Natural killer cell (primary cell): ENCODE measurements at regions not wholly inside any gene's neighbourhood (a gene's known extent, or its start where the extent isn't known, plus 50 kb on each side); places are given as distances from the start of the nearest gene placed in this dataset.

Experiments
- ATAC-seq, 3 donors: fragments of 150-1000 bp in 2 of 3; fragments of 200-7000 bp in 1 of 3; cut with Tn5 transposase; 1 replicate in 1 of 3; 2 replicates in 2 of 3; pipeline ENCODE4 v1.10.0; 2021; ENCODE audit warnings: mild to moderate bottlenecking in 2 of 3, moderate library complexity in 2 of 3
- DNase-seq, 2 donors: peaks; one replicate each; pipeline versions ENCODE4 v3.0.0 to v3.0.0-alpha.2; 2013 to 2021; ENCODE audit warnings: mixed read lengths in 1 of 2
- H3K27ac ChIP-seq: one replicate; pipeline ENCODE4 v1.5.1; 2013; ENCODE audit warnings: mild to moderate bottlenecking, low read length
- H3K27me3 ChIP-seq: one replicate; pipeline ENCODE4 v1.6.1; 2013; ENCODE audit warnings: low read length; ENCODE audit not compliant: control insufficient read depth, insufficient read depth
- H3K36me3 ChIP-seq: one replicate; pipeline ENCODE4 v1.6.1; 2013; ENCODE audit warnings: low read length; ENCODE audit not compliant: control insufficient read depth, insufficient read depth
- H3K4me1 ChIP-seq: one replicate; pipeline ENCODE4 v1.6.1; 2013; ENCODE audit warnings: low read length; ENCODE audit not compliant: control insufficient read depth, insufficient read depth
- H3K4me3 ChIP-seq: one replicate; pipeline ENCODE4 v1.5.1; 2013; ENCODE audit warnings: low read length
- H3K9me3 ChIP-seq: one replicate; pipeline ENCODE4 v1.6.1; 2013; ENCODE audit warnings: low read length; ENCODE audit not compliant: control insufficient read depth, insufficient read depth
- H3K27ac Mint-ChIP-seq, 2 donors: one replicate each; pipeline ENCODE4 v1.8.0; 2022; ENCODE audit warnings: mild to moderate bottlenecking in 2 of 2, mixed read lengths in 2 of 2, moderate library complexity in 1 of 2
- H3K27me3 Mint-ChIP-seq, 2 donors: one replicate each; pipeline ENCODE4 v1.8.0; 2022; ENCODE audit warnings: low read depth in 2 of 2, mixed read lengths in 2 of 2
- H3K36me3 Mint-ChIP-seq: one replicate; pipeline ENCODE4 v1.8.0; 2022; ENCODE audit warnings: mixed read lengths
- H3K4me1 Mint-ChIP-seq, 2 donors: one replicate each; pipeline ENCODE4 v1.8.0; 2022; ENCODE audit warnings: mixed read lengths in 2 of 2
- H3K4me3 Mint-ChIP-seq: one replicate; pipeline ENCODE4 v1.8.0; 2022; ENCODE audit warnings: mild to moderate bottlenecking, moderate library complexity, mixed read lengths
- H3K9me3 Mint-ChIP-seq, 2 donors: one replicate each; pipeline ENCODE4 v1.8.0; 2022; ENCODE audit warnings: mixed read lengths in 2 of 2
- WGBS: methylation state at CpG from one replicate; pipeline ENCODE4 v1.1.7; 2013; ENCODE audit warnings: missing lambda C conversion rate; ENCODE audit not compliant: insufficient coverage; 5-methylcytosine and 5-hydroxymethylcytosine counted together
- intact Hi-C: fragments of 100-400 bp; cut with micrococcal nuclease; formaldehyde crosslinking; loops from one replicate; pipeline ENCODE4 v1.14.2; 2022
- TF ChIP-seq, protein P1 (sequence below): fragments of 200-600 bp; IDR thresholded peaks from one replicate; pipeline ENCODE4 v1.8.0; 2022; ENCODE audit warnings: antibody characterized with exemption

DNA sequence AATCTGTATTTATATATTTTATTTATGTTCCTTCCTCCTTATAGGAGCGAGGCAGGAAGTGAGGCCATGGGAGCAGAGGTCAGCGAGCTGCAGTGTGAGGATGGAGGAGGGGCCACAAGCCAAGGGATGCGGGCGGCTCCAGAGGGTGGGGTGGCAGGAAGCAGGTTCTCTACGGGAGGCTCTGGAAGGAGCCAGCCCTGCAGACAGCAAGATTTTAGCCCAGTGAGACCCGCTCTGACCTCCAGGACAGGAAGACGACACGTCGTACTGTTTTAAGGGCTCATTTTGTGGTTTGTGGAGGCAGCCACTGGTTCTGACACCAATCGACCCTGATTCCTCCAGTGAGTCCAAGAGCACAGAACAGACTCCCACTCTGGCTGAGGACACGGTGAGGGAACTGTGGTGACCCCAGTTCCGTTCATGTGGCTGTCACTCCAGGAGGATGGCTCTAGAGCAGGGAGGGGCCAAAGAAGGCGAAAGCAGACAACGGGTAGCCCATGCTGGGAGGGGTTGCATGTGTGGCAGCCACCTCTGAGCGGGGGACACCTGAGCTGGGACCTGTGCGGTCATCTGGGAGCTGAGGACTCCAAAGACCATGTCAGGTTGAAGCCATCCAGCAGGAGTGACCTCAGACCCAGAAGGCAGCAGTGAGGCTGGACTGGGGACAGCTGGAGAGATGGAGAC, 100.1 kb upstream of the BHLHE23 start:
- 81% methylated on average over 15 of the region's 16 CpGs for WGBS
- H3K9me3 Mint-ChIP-seq, result no peaks in the 10 kb centered on the region
- ATAC-seq (no peak), DNase-seq (no peak)
- no peak overlapping the region for H3K27ac Mint-ChIP-seq
- Histone ChIP-seq H3K9me3 (peaks cover 4% of the 10 kb centered on the region), H3K27ac (no peak overlapping the region), H3K27me3 (no peaks in the 10 kb centered on the region), H3K4me3 (no peak overlapping the region), H3K36me3 (no peaks in the 10 kb centered on the region), H3K4me1 (peaks cover 5% of the 10 kb centered on the region)
- H3K4me3 Mint-ChIP-seq, result no peak overlapping the region
- intact Hi-C loops, result no loop called here
- peaks cover 2% of the 10 kb centered on the region in 2 donors for H3K4me1 Mint-ChIP-seq
- peaks cover 0 to 6% of the 10 kb centered on the region in 2 donors for H3K27me3 Mint-ChIP-seq
- no peaks in the 10 kb centered on the region for H3K36me3 Mint-ChIP-seq
- TF ChIP-seq, protein P1, sequence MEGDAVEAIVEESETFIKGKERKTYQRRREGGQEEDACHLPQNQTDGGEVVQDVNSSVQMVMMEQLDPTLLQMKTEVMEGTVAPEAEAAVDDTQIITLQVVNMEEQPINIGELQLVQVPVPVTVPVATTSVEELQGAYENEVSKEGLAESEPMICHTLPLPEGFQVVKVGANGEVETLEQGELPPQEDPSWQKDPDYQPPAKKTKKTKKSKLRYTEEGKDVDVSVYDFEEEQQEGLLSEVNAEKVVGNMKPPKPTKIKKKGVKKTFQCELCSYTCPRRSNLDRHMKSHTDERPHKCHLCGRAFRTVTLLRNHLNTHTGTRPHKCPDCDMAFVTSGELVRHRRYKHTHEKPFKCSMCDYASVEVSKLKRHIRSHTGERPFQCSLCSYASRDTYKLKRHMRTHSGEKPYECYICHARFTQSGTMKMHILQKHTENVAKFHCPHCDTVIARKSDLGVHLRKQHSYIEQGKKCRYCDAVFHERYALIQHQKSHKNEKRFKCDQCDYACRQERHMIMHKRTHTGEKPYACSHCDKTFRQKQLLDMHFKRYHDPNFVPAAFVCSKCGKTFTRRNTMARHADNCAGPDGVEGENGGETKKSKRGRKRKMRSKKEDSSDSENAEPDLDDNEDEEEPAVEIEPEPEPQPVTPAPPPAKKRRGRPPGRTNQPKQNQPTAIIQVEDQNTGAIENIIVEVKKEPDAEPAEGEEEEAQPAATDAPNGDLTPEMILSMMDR, result no peak

DNA sequence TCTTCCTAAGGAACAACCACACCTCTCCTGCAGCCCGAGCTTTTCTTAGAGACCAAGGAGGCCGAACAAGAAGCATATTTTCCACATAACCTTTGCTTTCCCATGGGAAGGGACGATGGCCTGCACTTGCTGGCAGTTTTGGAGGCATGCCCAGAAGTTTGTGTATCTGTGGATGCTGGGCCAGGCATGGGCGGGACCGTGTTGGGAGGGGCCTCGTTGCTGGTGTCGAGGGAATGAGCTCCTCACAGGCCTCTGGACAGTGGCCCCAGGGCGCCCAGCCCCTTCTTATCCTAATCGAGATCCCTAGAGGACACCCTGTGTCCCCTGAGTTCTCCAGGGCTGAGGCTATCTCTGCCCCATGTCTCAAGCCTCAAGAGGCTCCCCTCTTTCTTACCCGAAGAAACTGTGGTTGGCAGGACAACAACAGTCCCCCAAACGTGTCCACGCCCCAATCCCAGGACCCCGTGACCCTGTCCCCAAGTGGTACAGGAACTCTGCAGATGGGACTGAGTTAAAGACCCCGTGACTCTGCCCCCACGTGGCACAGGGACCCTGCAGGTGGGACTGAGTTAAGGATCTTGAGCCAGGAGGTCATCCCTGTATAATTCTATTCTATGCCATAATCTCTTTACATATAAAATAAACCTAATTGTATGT, 99.5 kb upstream of the BHLHE23 start:
- Mint-ChIP-seq H3K4me1 (peaks cover 5 to 7% of the 10 kb centered on the region in 2 donors), H3K4me3 (no peak overlapping the region), H3K27ac (no peak overlapping the region), H3K36me3 (no peaks in the 10 kb centered on the region), H3K27me3 (peaks cover 0 to 2% of the 10 kb centered on the region in 2 donors), H3K9me3 (no peaks in the 10 kb centered on the region)
- 88% methylated on average over 15 of the region's 15 CpGs for WGBS
- H3K4me1 ChIP-seq, result peaks cover 5% of the 10 kb centered on the region
- TF ChIP-seq, protein P1, result no peak
- H3K4me3 ChIP-seq, result no peak overlapping the region
- H3K9me3 ChIP-seq, result peaks cover 4% of the 10 kb centered on the region
- H3K27ac ChIP-seq, result no peak overlapping the region
- no peaks in the 10 kb centered on the region for H3K27me3 ChIP-seq
- H3K36me3 ChIP-seq, result no peaks in the 10 kb centered on the region
- ATAC-seq, result no peak
- DNase-seq, result no peak
- intact Hi-C loops, result no loop called here

DNA sequence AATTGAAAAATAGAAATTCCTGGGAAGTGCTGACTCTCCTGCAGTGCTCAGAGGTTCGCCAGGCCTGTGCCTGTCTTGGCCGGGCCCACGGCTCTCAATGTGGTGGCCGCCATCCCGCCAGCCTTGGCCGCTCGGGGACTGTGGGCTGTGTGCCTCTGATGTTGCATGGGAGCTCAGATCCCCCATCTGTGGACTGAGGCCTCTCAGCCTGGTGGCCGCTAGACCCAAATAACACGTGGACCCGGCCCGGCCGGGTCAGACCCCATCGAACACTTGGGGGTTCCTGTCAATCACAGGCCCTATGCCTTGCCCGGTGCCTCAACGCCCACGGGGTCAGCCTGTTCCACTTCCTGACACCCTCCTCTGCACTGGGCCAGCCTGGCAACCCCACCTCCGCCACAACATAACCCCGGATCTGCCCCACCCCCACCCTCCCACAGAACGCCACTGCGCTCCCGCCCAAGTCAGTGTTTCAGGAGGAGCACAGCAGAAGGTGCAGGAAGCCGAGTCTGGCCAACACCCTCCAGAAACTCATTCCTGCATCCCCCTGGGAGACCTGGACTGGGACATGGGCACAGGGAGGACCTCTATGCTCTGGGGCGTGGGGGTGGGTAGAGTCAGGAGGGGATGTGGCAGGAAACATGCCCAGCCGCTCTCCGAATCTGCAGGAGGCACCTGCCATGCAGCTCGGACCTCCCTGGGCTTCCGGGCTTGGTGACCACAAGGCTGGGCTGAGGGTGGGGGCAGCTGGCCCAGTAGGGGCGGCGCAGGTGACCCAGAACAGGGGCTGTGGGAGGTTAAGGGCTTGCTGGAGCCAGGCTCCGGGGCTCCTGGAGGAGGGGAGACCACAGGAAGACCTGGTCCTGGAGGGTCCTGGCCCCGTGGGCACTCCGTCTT, 98.7 kb upstream of the BHLHE23 start:
- Histone ChIP-seq H3K27me3 (no peaks in the 10 kb centered on the region), H3K4me3 (no peak overlapping the region), H3K9me3 (peaks cover 4% of the 10 kb centered on the region), H3K36me3 (no peaks in the 10 kb centered on the region), H3K27ac (no peak overlapping the region), H3K4me1 (peaks cover 5% of the 10 kb centered on the region)
- no peak overlapping the region for H3K27ac Mint-ChIP-seq
- intact Hi-C loops, result no loop called here
- no peak for ATAC-seq
- H3K4me3 Mint-ChIP-seq, result no peak overlapping the region
- WGBS, result 79% methylated on average over 32 of the region's 32 CpGs
- no peak for DNase-seq
- TF ChIP-seq, protein P1, result no peak
- no peaks in the 10 kb centered on the region for H3K36me3 Mint-ChIP-seq
- peaks cover 5 to 7% of the 10 kb centered on the region in 2 donors for H3K4me1 Mint-ChIP-seq
- no peaks in the 10 kb centered on the region for H3K9me3 Mint-ChIP-seq
- H3K27me3 Mint-ChIP-seq, result peaks cover 0 to 2% of the 10 kb centered on the region in 2 donors
